Stomach (tissue), 8 donors: ENCODE measurements at regions not wholly inside any gene's neighbourhood (a gene's known extent, or its start where the extent isn't known, plus 50 kb on each side); places are given as distances from the start of the nearest gene placed in this dataset.

Experiments used
- DNase-seq, 2 donors: peaks; one replicate each; pipeline versions ENCODE4 v3.0.0 to v3.0.0-alpha.2; 2013 to 2019
- H3K27ac ChIP-seq, 5 donors: fragments of 200-600 bp in 4 of 5; sonication (generic) in 4 of 5; one replicate each; pipeline ENCODE4 v1.5.1; 2013 to 2019; ENCODE audit warnings: mild to moderate bottlenecking in 1 of 5, moderate library complexity in 1 of 5
- H3K27me3 ChIP-seq, 3 donors: fragments of 200-600 bp; sonication (generic); one replicate each; pipeline ENCODE4 v1.5.1; 2017 to 2019; ENCODE audit warnings: mixed run types in 1 of 3
- H3K36me3 ChIP-seq, 4 donors: fragments of 200-600 bp; sonication (generic); 1 replicate in 3 of 4; 2 replicates in 1 of 4; pipeline ENCODE4 v1.5.1; 2016 to 2019
- H3K4me1 ChIP-seq, 4 donors: fragments of 200-600 bp; sonication (generic); one replicate each; pipeline ENCODE4 v1.5.1; 2016 to 2019
- H3K4me3 ChIP-seq, 4 donors: fragments of 200-600 bp; sonication (generic) in 3 of 4; one replicate each; pipeline ENCODE4 v1.5.1; 2016 to 2019; ENCODE audit warnings: mild to moderate bottlenecking in 1 of 4
- H3K9me3 ChIP-seq, 4 donors: fragments of 200-600 bp; sonication (generic); one replicate each; pipeline ENCODE4 v1.5.1; 2016 to 2019
- CTCF ChIP-seq, 7 experiments: fragments of 450-650 bp in 4 of 7; fragments of 200-600 bp in 3 of 7; sonication (generic) in 3 of 7; IDR thresholded peaks; one replicate each; pipeline ENCODE4 v1.5.1; 2016 to 2019; ENCODE audit warnings: antibody characterized with exemption in 7 of 7, control low read depth in 2 of 7, mild to moderate bottlenecking in 1 of 7
- EP300 ChIP-seq: sonication (generic); formaldehyde crosslinking; IDR thresholded peaks from one replicate; pipeline ENCODE4 v1.6.1; 2017; ENCODE audit warnings: antibody characterized with exemption
- POLR2A ChIP-seq, 4 donors: fragments of 450-650 bp; IDR thresholded peaks; one replicate each; pipeline ENCODE4 v1.6.1; 2016; ENCODE audit warnings: antibody characterized with exemption in 4 of 4, control low read depth in 2 of 4, mild to moderate bottlenecking in 1 of 4, moderate library complexity in 1 of 4
- POLR2AphosphoS5 ChIP-seq, 3 donors: sonication (generic); formaldehyde crosslinking; IDR thresholded peaks; one replicate each; pipeline ENCODE4 v1.6.1; 2016; ENCODE audit warnings: antibody characterized with exemption in 3 of 3
- WGBS, 5 donors: extraction: QIAGEN DNeasy Blood & Tissue Kit in 3 of 5; methylation state at CpG; one replicate each; pipeline versions ENCODE4 v1.1.5 to v1.1.7; 2013 to 2018; 5-methylcytosine and 5-hydroxymethylcytosine counted together
- intact Hi-C: fragments of 100-400 bp; cut with DNase I; formaldehyde crosslinking; loops from one replicate; pipeline ENCODE4 v1.15.1; 2023; ENCODE audit warnings: low total_unique reads
- donor health status: healthy with polysubstance abuse.
- donor health status: Bipolar disorder and iron deficiency.
- donor health status: healthy.

- Histone ChIP-seq H3K4me3 (no peak overlapping the region), H3K27ac (no peak overlapping the region), H3K9me3 (no peaks in the 10 kb centered on the region), H3K36me3 (no peaks in the 10 kb centered on the region), H3K4me1 (peaks cover 0 to 6% (median 2%) of the 10 kb centered on the region in 4 donors), H3K27me3 (no peaks in the 10 kb centered on the region)
- WGBS, 5 donors: 44 to 58% (median 56%) methylated on average over 4 of the region's 4 CpGs
- peak in 1 of 2 donors; percentile 21 for DNase-seq
- intact Hi-C loops: no loop called here
- no peak for TF ChIP-seq EP300
- TF ChIP-seq CTCF (IDR thresholded peaks at IDR 0.05): no peak
- no peak for TF ChIP-seq POLR2AphosphoS5 (IDR thresholded peaks at IDR 0.05)
- TF ChIP-seq POLR2A (IDR thresholded peaks at IDR 0.05): no peak
These were observed 171.0 kb upstream of the FREM1 start for GRCh38 chr9:15081021-15081753.

- Histone ChIP-seq H3K4me1 (no peaks in the 10 kb centered on the region), H3K36me3 (no peaks in the 10 kb centered on the region), H3K27ac (no peak overlapping the region), H3K9me3 (no peaks in the 10 kb centered on the region), H3K27me3 (no peaks in the 10 kb centered on the region), H3K4me3 (no peak overlapping the region)
- no peak for DNase-seq
- 62 to 91% (median 64%) methylated on average over 3 of the region's 3 CpGs for WGBS, 5 donors
- TF ChIP-seq POLR2AphosphoS5 (IDR thresholded peaks at IDR 0.05) (no peak), EP300 (no peak), CTCF (IDR thresholded peaks at IDR 0.05) (no peak), POLR2A (IDR thresholded peaks at IDR 0.05) (no peak)
- intact Hi-C loops: no loop called here
These were observed 170.2 kb upstream of the FREM1 start for GRCh38 chr9:15080401-15080800.

- WGBS, 5 donors: 65 to 90% (median 78%) methylated on average over 3 of the region's 3 CpGs
- Histone ChIP-seq H3K4me3 (no peak overlapping the region), H3K9me3 (no peaks in the 10 kb centered on the region), H3K27ac (no peak overlapping the region), H3K36me3 (no peaks in the 10 kb centered on the region), H3K4me1 (no peaks in the 10 kb centered on the region), H3K27me3 (no peaks in the 10 kb centered on the region)
- TF ChIP-seq EP300: no peak
- TF ChIP-seq CTCF (IDR thresholded peaks at IDR 0.05): no peak
- no peak for TF ChIP-seq POLR2A (IDR thresholded peaks at IDR 0.05)
- TF ChIP-seq POLR2AphosphoS5 (IDR thresholded peaks at IDR 0.05): no peak
- intact Hi-C loops: no loop called here
- DNase-seq: no peak
These were observed 169.8 kb upstream of the FREM1 start for GRCh38 chr9:15079989-15080388.

GRCh38 chr9:15077946-15078729 is 167.9 kb upstream of the FREM1 start:
- H3K9me3 ChIP-seq: no peaks in the 10 kb centered on the region
- H3K4me1 ChIP-seq: no peaks in the 10 kb centered on the region
- no peak for TF ChIP-seq POLR2AphosphoS5 (IDR thresholded peaks at IDR 0.05)
- TF ChIP-seq CTCF (IDR thresholded peaks at IDR 0.05): no peak
- TF ChIP-seq EP300: no peak
- TF ChIP-seq POLR2A (IDR thresholded peaks at IDR 0.05): no peak
- no peaks in the 10 kb centered on the region for H3K36me3 ChIP-seq
- H3K27ac ChIP-seq: no peak overlapping the region
- DNase-seq: no peak
- 23 to 51% (median 41%) methylated on average over 7 of the region's 7 CpGs for WGBS, 5 donors
- no peak overlapping the region for H3K4me3 ChIP-seq
- intact Hi-C loops: no loop called here
- H3K27me3 ChIP-seq: no peaks in the 10 kb centered on the region
